ENCODE measurements at regions not wholly inside any gene's neighbourhood (a gene's known extent, or its start where the extent isn't known, plus 50 kb on each side); places are given as distances from the start of the nearest gene placed in this dataset.
"Not testable (repeated sequence)": the region's sequence is repeated elsewhere in the genome, so short reads cannot be mapped to it uniquely, and the experiment has no call there.

DNA sequence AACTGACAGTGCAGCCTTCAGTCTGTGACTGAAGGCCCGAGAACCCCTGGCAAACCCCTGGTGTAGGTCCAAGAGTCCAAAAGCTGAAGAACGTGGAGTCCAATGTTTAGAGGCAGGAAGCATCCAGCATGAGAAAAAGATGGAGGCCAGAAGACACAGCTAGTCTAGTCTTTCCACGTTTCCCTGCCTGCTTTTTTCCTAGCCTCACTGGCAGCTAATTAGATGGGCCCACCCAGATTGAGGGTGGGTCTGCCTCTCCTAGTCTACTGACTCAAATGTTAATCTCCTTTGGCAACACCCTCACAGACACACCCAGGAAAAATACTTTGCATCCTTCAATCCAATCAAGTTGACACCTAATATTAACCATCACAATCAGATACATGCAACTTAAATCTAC, 87.8 kb downstream of the TENT5D start:
- H3K27ac ChIP-seq (replicated peaks in 1 of 4); DNase-seq (ENCODE audit: extremely low spot score); H3K9me3 ChIP-seq; H3K4me1 ChIP-seq; H3K4me3 ChIP-seq; H3K27me3 ChIP-seq; intact Hi-C loops (cut with DNase I); H3K36me3 ChIP-seq: not testable (repeated sequence)
- 63% methylated on average over 3 of the region's 3 CpGs for WGBS

GRCh38 chrX:80511969-80512760, 91.9 kb downstream of the TENT5D start:
- H3K27me3 ChIP-seq: no peaks in the 10 kb centered on the region
- TF ChIP-seq, protein P1, sequence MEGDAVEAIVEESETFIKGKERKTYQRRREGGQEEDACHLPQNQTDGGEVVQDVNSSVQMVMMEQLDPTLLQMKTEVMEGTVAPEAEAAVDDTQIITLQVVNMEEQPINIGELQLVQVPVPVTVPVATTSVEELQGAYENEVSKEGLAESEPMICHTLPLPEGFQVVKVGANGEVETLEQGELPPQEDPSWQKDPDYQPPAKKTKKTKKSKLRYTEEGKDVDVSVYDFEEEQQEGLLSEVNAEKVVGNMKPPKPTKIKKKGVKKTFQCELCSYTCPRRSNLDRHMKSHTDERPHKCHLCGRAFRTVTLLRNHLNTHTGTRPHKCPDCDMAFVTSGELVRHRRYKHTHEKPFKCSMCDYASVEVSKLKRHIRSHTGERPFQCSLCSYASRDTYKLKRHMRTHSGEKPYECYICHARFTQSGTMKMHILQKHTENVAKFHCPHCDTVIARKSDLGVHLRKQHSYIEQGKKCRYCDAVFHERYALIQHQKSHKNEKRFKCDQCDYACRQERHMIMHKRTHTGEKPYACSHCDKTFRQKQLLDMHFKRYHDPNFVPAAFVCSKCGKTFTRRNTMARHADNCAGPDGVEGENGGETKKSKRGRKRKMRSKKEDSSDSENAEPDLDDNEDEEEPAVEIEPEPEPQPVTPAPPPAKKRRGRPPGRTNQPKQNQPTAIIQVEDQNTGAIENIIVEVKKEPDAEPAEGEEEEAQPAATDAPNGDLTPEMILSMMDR (IDR thresholded peaks at IDR 0.05): no peak
- TF ChIP-seq EP300 (IDR thresholded peaks at IDR 0.05) (no peak), POLR2A (IDR thresholded peaks at IDR 0.05; ENCODE audit: low read depth) (no peak), POLR2AphosphoS5 (IDR thresholded peaks at IDR 0.05) (no peak)
- no peaks in the 10 kb centered on the region for H3K4me1 ChIP-seq
- no peak overlapping the region for H3K4me3 ChIP-seq
- H3K9me3 ChIP-seq: no peaks in the 10 kb centered on the region
- no peak overlapping the region for H3K27ac ChIP-seq (replicated peaks in 1 of 4)
- no peaks in the 10 kb centered on the region for H3K36me3 ChIP-seq
- intact Hi-C loops (cut with DNase I): no loop called here
- 39% methylated on average over 7 of the region's 7 CpGs for WGBS
- DNase-seq (ENCODE audit: extremely low spot score): no peak

- intact Hi-C loops (cut with DNase I): no loop called here
- H3K4me3 ChIP-seq: no peak overlapping the region
- H3K36me3 ChIP-seq: no peaks in the 10 kb centered on the region
- no peak overlapping the region for H3K27ac ChIP-seq (replicated peaks in 1 of 4)
- WGBS: 62% methylated on average over 4 of the region's 4 CpGs
- TF ChIP-seq, protein P1 (IDR thresholded peaks at IDR 0.05): no peak
- no peak for TF ChIP-seq POLR2AphosphoS5 (IDR thresholded peaks at IDR 0.05)
- no peak for TF ChIP-seq POLR2A (IDR thresholded peaks at IDR 0.05; ENCODE audit: low read depth)
- no peak for TF ChIP-seq EP300 (IDR thresholded peaks at IDR 0.05)
- H3K4me1 ChIP-seq: no peaks in the 10 kb centered on the region
- no peaks in the 10 kb centered on the region for H3K27me3 ChIP-seq
- no peaks in the 10 kb centered on the region for H3K9me3 ChIP-seq
- no peak for DNase-seq (ENCODE audit: extremely low spot score)
These were observed 92.7 kb downstream of the TENT5D start for GRCh38 chrX:80512924-80513323.

- Histone ChIP-seq H3K27ac (replicated peaks in 1 of 4) (no peak overlapping the region), H3K27me3 (no peaks in the 10 kb centered on the region), H3K9me3 (no peaks in the 10 kb centered on the region), H3K4me3 (no peak overlapping the region), H3K36me3 (no peaks in the 10 kb centered on the region), H3K4me1 (no peaks in the 10 kb centered on the region)
- TF ChIP-seq EP300 (IDR thresholded peaks at IDR 0.05): no peak
- no peak for TF ChIP-seq POLR2A (IDR thresholded peaks at IDR 0.05; ENCODE audit: low read depth)
- TF ChIP-seq POLR2AphosphoS5 (IDR thresholded peaks at IDR 0.05): no peak
- TF ChIP-seq, protein P1 (IDR thresholded peaks at IDR 0.05): no peak
- intact Hi-C loops (cut with DNase I): no loop called here
- DNase-seq (ENCODE audit: extremely low spot score): no peak
- 4% methylated on average over 2 of the region's 2 CpGs for WGBS
These were observed 93.4 kb downstream of the TENT5D start for GRCh38 chrX:80513625-80514024.

- Histone ChIP-seq H3K36me3 (no peaks in the 10 kb centered on the region), H3K9me3 (peaks cover 0 to 5% (median 0%) of the 10 kb centered on the region in 4 donors), H3K27ac (replicated peaks in 1 of 4) (no peak overlapping the region), H3K27me3 (no peaks in the 10 kb centered on the region), H3K4me3 (no peak overlapping the region), H3K4me1 (no peaks in the 10 kb centered on the region)
- intact Hi-C loops (cut with DNase I): no loop called here
- 0% methylated on average over 1 of the region's 1 CpG for WGBS
- TF ChIP-seq, protein P1 (IDR thresholded peaks at IDR 0.05): no peak
- no peak for TF ChIP-seq POLR2A (IDR thresholded peaks at IDR 0.05; ENCODE audit: low read depth)
- TF ChIP-seq EP300 (IDR thresholded peaks at IDR 0.05): no peak
- TF ChIP-seq POLR2AphosphoS5 (IDR thresholded peaks at IDR 0.05): no peak
- DNase-seq (ENCODE audit: extremely low spot score): no peak
These were observed 116.8 kb downstream of the TENT5D start for GRCh38 chrX:80537096-80537495.

Data from esophagus muscularis mucosa (tissue), 4 donors.